ENCODE measurements at regions not wholly inside any gene's neighbourhood (a gene's known extent, or its start where the extent isn't known, plus 50 kb on each side); places are given as distances from the start of the nearest gene placed in this dataset.

GRCh38 chr17:15177343-15177742 lies 87.8 kb downstream of the PMP22 start:
- no peak for TF ChIP-seq CTCF (IDR thresholded peaks at IDR 0.05)

GRCh38 chr17:15175356-15175755 lies 89.8 kb downstream of the PMP22 start:
- DNase-seq (ENCODE audit: low spot score), result no peak
- H3K36me3 ChIP-seq, result no peaks in the 10 kb centered on the region
- no peaks in the 10 kb centered on the region for H3K9me3 ChIP-seq
- no peak overlapping the region for H3K27ac ChIP-seq
- TF ChIP-seq CTCF (IDR thresholded peaks at IDR 0.05), result no peak
- H3K4me1 ChIP-seq, result no peaks in the 10 kb centered on the region
- H3K27me3 ChIP-seq, result no peaks in the 10 kb centered on the region
- H3K4me3 ChIP-seq, result no peak overlapping the region

More at GRCh38 chr17:15177343-15177742, 87.8 kb downstream of the PMP22 start:
- Histone ChIP-seq H3K4me3 (no peak overlapping the region), H3K4me1 (no peaks in the 10 kb centered on the region), H3K27me3 (no peaks in the 10 kb centered on the region), H3K36me3 (no peaks in the 10 kb centered on the region), H3K9me3 (no peaks in the 10 kb centered on the region), H3K27ac (no peak overlapping the region)
- no peak for DNase-seq (ENCODE audit: low spot score)

GRCh38 chr17:15171167-15172047 lies 93.7 kb downstream of the PMP22 start:
- H3K27me3 ChIP-seq, result no peaks in the 10 kb centered on the region
- TF ChIP-seq CTCF (IDR thresholded peaks at IDR 0.05), result peak; percentile 80 to 87
- H3K36me3 ChIP-seq, result no peaks in the 10 kb centered on the region
- H3K4me3 ChIP-seq, result no peak overlapping the region
- no peaks in the 10 kb centered on the region for H3K9me3 ChIP-seq
- DNase-seq (ENCODE audit: low spot score), result peak; percentile 74
- no peaks in the 10 kb centered on the region for H3K4me1 ChIP-seq
- no peak overlapping the region for H3K27ac ChIP-seq

GRCh38 chr17:15169676-15170075 lies 95.5 kb downstream of the PMP22 start:
- no peak overlapping the region for H3K27ac ChIP-seq
- no peak overlapping the region for H3K4me3 ChIP-seq
- H3K4me1 ChIP-seq, result no peaks in the 10 kb centered on the region
- H3K36me3 ChIP-seq, result no peaks in the 10 kb centered on the region
- H3K9me3 ChIP-seq, result no peaks in the 10 kb centered on the region
- TF ChIP-seq CTCF (IDR thresholded peaks at IDR 0.05), result no peak
- DNase-seq (ENCODE audit: low spot score), result no peak
- H3K27me3 ChIP-seq, result no peaks in the 10 kb centered on the region

- no peaks in the 10 kb centered on the region for H3K9me3 ChIP-seq
- H3K4me1 ChIP-seq, result no peaks in the 10 kb centered on the region
- TF ChIP-seq CTCF (IDR thresholded peaks at IDR 0.05), result no peak
- H3K4me3 ChIP-seq, result no peak overlapping the region
- no peaks in the 10 kb centered on the region for H3K27me3 ChIP-seq
- no peak overlapping the region for H3K27ac ChIP-seq
- no peak for DNase-seq (ENCODE audit: low spot score)
- H3K36me3 ChIP-seq, result no peaks in the 10 kb centered on the region
Observed at GRCh38 chr17:15168379-15168778, 96.7 kb downstream of the PMP22 start.
